ES-I3 (cell line): ENCODE measurements at regions not wholly inside any gene's neighbourhood (a gene's known extent, or its start where the extent isn't known, plus 50 kb on each side); places are given as distances from the start of the nearest gene placed in this dataset.
"Not testable (repeated sequence)": the region's sequence is repeated elsewhere in the genome, so short reads cannot be mapped to it uniquely, and the experiment has no call there.

Source experiments
- H3K36me3 ChIP-seq: 2 replicates; pipeline ENCODE4 v1.6.1; 2013; ENCODE audit warnings: mild to moderate bottlenecking, low read length, control low read depth, moderate library complexity; ENCODE audit not compliant: insufficient read depth
- H3K4me1 ChIP-seq: 2 replicates; pipeline ENCODE4 v1.6.1; 2013; ENCODE audit warnings: mild to moderate bottlenecking, control low read depth, low read length; ENCODE audit not compliant: insufficient read depth
- H3K9ac ChIP-seq: 2 replicates; pipeline ENCODE4 v1.6.1; 2013; ENCODE audit warnings: low read depth, mild to moderate bottlenecking, low read length, moderate library complexity
- H3K9me3 ChIP-seq: 2 replicates; pipeline ENCODE4 v1.6.1; 2013; ENCODE audit warnings: mild to moderate bottlenecking, low read length, moderate library complexity; ENCODE audit not compliant: control insufficient read depth, insufficient read depth

- Histone ChIP-seq H3K9me3 (no peaks in the 10 kb centered on the region), H3K4me1 (no peaks in the 10 kb centered on the region), H3K36me3 (no peaks in the 10 kb centered on the region), H3K9ac (no peak overlapping the region)
Observed at GRCh38 chr13:110006304-110006703, 219.9 kb upstream of the IRS2 start.

GRCh38 chr13:110005563-110005962, 219.2 kb upstream of the IRS2 start:
- Histone ChIP-seq H3K36me3 (no peaks in the 10 kb centered on the region), H3K4me1 (no peaks in the 10 kb centered on the region), H3K9ac (no peak overlapping the region), H3K9me3 (no peaks in the 10 kb centered on the region)

- H3K9me3 ChIP-seq: no peaks in the 10 kb centered on the region
- no peaks in the 10 kb centered on the region for H3K4me1 ChIP-seq
- H3K9ac ChIP-seq: no peak overlapping the region
- no peaks in the 10 kb centered on the region for H3K36me3 ChIP-seq
Observed at GRCh38 chr13:110004814-110005213, 218.4 kb upstream of the IRS2 start.

GRCh38 chr13:110001670-110002275, 215.4 kb upstream of the IRS2 start:
- no peaks in the 10 kb centered on the region for H3K9me3 ChIP-seq
- no peak overlapping the region for H3K9ac ChIP-seq
- H3K4me1 ChIP-seq: no peaks in the 10 kb centered on the region
- no peaks in the 10 kb centered on the region for H3K36me3 ChIP-seq

- Histone ChIP-seq H3K9ac (no peak overlapping the region), H3K36me3 (no peaks in the 10 kb centered on the region), H3K9me3 (no peaks in the 10 kb centered on the region; the same call in 1 of the 2 replicates), H3K4me1 (no peaks in the 10 kb centered on the region)
Observed at GRCh38 chr13:110000534-110001345, 214.4 kb upstream of the IRS2 start.

- no peaks in the 10 kb centered on the region for H3K36me3 ChIP-seq
- no peak overlapping the region for H3K9ac ChIP-seq
- no peaks in the 10 kb centered on the region; the same call in 1 of the 2 replicates for H3K9me3 ChIP-seq
- H3K4me1 ChIP-seq: no peaks in the 10 kb centered on the region
Observed at GRCh38 chr13:109999659-110000533, 213.5 kb upstream of the IRS2 start.

GRCh38 chr13:109998684-109999533, 212.5 kb upstream of the IRS2 start:
- H3K36me3 ChIP-seq: no peaks in the 10 kb centered on the region
- no peaks in the 10 kb centered on the region for H3K4me1 ChIP-seq
- H3K9ac ChIP-seq: no peak overlapping the region
- H3K9me3 ChIP-seq: no peaks in the 10 kb centered on the region; the same call in 1 of the 2 replicates

- Histone ChIP-seq H3K9ac (no peak overlapping the region), H3K9me3 (no peaks in the 10 kb centered on the region; the same call in 1 of the 2 replicates), H3K4me1 (no peaks in the 10 kb centered on the region), H3K36me3 (no peaks in the 10 kb centered on the region)
Observed at GRCh38 chr13:109998037-109998436, 211.7 kb upstream of the IRS2 start.

GRCh38 chr13:109997056-109997595, 210.7 kb upstream of the IRS2 start:
- not testable (repeated sequence) for H3K9me3 ChIP-seq, H3K4me1 ChIP-seq, H3K36me3 ChIP-seq, H3K9ac ChIP-seq

GRCh38 chr13:109996404-109996960, 210.1 kb upstream of the IRS2 start:
- no peaks in the 10 kb centered on the region for H3K4me1 ChIP-seq
- no peaks in the 10 kb centered on the region; the same call in 1 of the 2 replicates for H3K9me3 ChIP-seq
- H3K9ac ChIP-seq: no peak overlapping the region
- H3K36me3 ChIP-seq: no peaks in the 10 kb centered on the region

GRCh38 chr13:109995578-109995977, 209.2 kb upstream of the IRS2 start:
- Histone ChIP-seq H3K36me3 (no peaks in the 10 kb centered on the region), H3K9me3 (no peaks in the 10 kb centered on the region; the same call in 1 of the 2 replicates), H3K9ac (no peak overlapping the region), H3K4me1 (no peaks in the 10 kb centered on the region)

- Histone ChIP-seq H3K4me1 (no peaks in the 10 kb centered on the region), H3K36me3 (no peaks in the 10 kb centered on the region), H3K9ac (no peak overlapping the region), H3K9me3 (no peaks in the 10 kb centered on the region)
Observed at GRCh38 chr13:109990296-109990695, 203.9 kb upstream of the IRS2 start.

GRCh38 chr13:109989686-109990085, 203.3 kb upstream of the IRS2 start:
- Histone ChIP-seq H3K9me3 (no peaks in the 10 kb centered on the region), H3K36me3 (no peaks in the 10 kb centered on the region), H3K4me1 (no peaks in the 10 kb centered on the region), H3K9ac (no peak overlapping the region)
